Adrenal gland (tissue), 9 donors: ENCODE measurements at regions not wholly inside any gene's neighbourhood (a gene's known extent, or its start where the extent isn't known, plus 50 kb on each side); places are given as distances from the start of the nearest gene placed in this dataset.

ENCODE experiments used
- DNase-seq, 7 donors: peaks; one replicate each; pipeline ENCODE4 v3.0.0-alpha.2; 2019 to 2020
- H3K27ac ChIP-seq, 5 donors: fragments of 200-600 bp; sonication (generic) in 4 of 5; 1 replicate in 3 of 5; 2 replicates in 2 of 5; pipeline versions ENCODE4 v1.5.1 to v1.8.0; 2016 to 2020; ENCODE audit warnings: mild to moderate bottlenecking in 1 of 5
- H3K27me3 ChIP-seq: fragments of 200-600 bp; 2 replicates; pipeline ENCODE4 v1.8.0; 2021
- H3K36me3 ChIP-seq, 2 donors: fragments of 200-600 bp; replicated peaks in 1 of 2; 1 replicate in 1 of 2; 2 replicates in 1 of 2; pipeline versions ENCODE4 v1.5.1 to v1.8.0; 2018 to 2022
- H3K4me1 ChIP-seq, 2 donors: fragments of 200-600 bp; replicated peaks in 1 of 2; 1 replicate in 1 of 2; 2 replicates in 1 of 2; pipeline versions ENCODE4 v1.5.1 to v1.8.0; 2018 to 2021
- H3K4me3 ChIP-seq, 4 donors: fragments of 200-600 bp; sonication (generic) in 3 of 4; one replicate each; pipeline ENCODE4 v1.5.1; 2016 to 2018
- H3K9me3 ChIP-seq, 3 donors: fragments of 200-600 bp; sonication (generic) in 1 of 3; replicated peaks in 1 of 3; 1 replicate in 2 of 3; 2 replicates in 1 of 3; pipeline versions ENCODE4 v1.5.1 to v1.8.0; 2016 to 2021
- POLR2A ChIP-seq, 2 donors: fragments of 450-650 bp; IDR thresholded peaks; one replicate each; pipeline ENCODE4 v1.6.1; 2017; ENCODE audit warnings: antibody characterized with exemption in 2 of 2, mild to moderate bottlenecking in 2 of 2, moderate library complexity in 1 of 2
- WGBS, 4 donors: extraction: QIAGEN DNeasy Blood & Tissue Kit in 2 of 4; methylation state at CpG; one replicate each; pipeline versions ENCODE4 v1.1.5 to v1.1.7; 2013 to 2017; 5-methylcytosine and 5-hydroxymethylcytosine counted together
- intact Hi-C, 2 donors: fragments of 100-400 bp; cut with DNase I; formaldehyde crosslinking; loops; one replicate each; pipeline versions ENCODE4 v1.14.1 to v1.15.0; 2022 to 2023
- TF ChIP-seq, protein P1 (sequence below), 6 experiments: fragments of 450-650 bp in 4 of 6; fragments of 200-600 bp in 2 of 6; sonication (generic) in 1 of 6; IDR thresholded peaks; 1 replicate in 5 of 6; 2 replicates in 1 of 6; pipeline versions ENCODE4 v1.5.1 to v1.8.0; 2016 to 2021; ENCODE audit warnings: antibody characterized with exemption in 6 of 6, mild to moderate bottlenecking in 2 of 6, moderate library complexity in 1 of 6
- donor health status: healthy with polysubstance abuse.
- donor health status: Bipolar disorder and iron deficiency.
- donor health status: DM: yes; HTN: yes; CAD: no.
- donor health status: DM: no; HTN: no; CAD: no.
- donor health status: DM: no; HTN: no; CAD: no.

DNA sequence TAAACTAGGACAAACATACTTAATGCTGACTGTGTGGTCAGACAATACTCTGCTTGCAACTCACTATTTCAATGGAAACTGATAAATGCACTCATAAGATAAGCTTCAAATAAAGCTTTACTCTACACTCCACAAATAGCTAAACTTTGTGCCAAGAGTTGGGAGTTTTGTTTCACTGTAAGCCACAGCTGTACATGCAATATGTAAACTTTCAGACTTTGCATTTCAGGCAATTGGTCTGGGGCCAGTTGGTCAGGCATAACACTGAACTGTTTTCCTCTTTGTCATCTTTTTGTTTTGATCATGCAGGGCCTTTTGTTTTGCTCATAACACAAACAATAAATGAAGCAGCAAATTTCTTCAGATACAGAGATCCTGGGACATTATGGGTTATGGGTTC lies 426.2 kb downstream of the IPO8 start:
- DNase-seq: no peak
- no peaks in the 10 kb centered on the region for H3K27me3 ChIP-seq
- no peak for TF ChIP-seq POLR2A (IDR thresholded peaks at IDR 0.05)
- TF ChIP-seq, protein P1, sequence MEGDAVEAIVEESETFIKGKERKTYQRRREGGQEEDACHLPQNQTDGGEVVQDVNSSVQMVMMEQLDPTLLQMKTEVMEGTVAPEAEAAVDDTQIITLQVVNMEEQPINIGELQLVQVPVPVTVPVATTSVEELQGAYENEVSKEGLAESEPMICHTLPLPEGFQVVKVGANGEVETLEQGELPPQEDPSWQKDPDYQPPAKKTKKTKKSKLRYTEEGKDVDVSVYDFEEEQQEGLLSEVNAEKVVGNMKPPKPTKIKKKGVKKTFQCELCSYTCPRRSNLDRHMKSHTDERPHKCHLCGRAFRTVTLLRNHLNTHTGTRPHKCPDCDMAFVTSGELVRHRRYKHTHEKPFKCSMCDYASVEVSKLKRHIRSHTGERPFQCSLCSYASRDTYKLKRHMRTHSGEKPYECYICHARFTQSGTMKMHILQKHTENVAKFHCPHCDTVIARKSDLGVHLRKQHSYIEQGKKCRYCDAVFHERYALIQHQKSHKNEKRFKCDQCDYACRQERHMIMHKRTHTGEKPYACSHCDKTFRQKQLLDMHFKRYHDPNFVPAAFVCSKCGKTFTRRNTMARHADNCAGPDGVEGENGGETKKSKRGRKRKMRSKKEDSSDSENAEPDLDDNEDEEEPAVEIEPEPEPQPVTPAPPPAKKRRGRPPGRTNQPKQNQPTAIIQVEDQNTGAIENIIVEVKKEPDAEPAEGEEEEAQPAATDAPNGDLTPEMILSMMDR (IDR thresholded peaks at IDR 0.05): no peak
- H3K36me3 ChIP-seq: no peaks in the 10 kb centered on the region
- intact Hi-C loops: no loop called here
- no peaks in the 10 kb centered on the region for H3K4me1 ChIP-seq
- H3K4me3 ChIP-seq: no peak overlapping the region
- no peak overlapping the region for H3K27ac ChIP-seq
- H3K9me3 ChIP-seq: no peaks in the 10 kb centered on the region

DNA sequence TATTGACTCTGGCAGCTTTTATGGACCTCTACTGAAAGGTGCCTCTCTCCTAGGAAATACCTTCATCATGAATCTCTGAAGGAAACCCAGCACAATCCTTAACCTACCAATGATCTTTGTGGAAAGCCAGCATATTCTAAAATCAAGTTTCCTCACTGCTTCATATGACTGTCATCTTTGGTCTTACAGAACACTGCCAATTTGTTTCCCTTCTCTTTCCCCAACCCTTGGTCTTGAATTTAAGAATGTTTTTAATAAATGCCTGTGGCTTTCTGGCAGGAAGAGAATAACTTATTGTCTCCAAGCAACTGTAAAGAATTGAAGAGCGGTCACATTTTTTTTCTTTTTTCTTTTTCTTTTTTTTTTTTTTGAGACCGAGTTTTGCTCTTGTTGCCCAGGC lies 427.6 kb downstream of the IPO8 start:
- Histone ChIP-seq H3K4me3 (no peak overlapping the region), H3K27ac (no peak overlapping the region), H3K4me1 (no peaks in the 10 kb centered on the region), H3K27me3 (no peaks in the 10 kb centered on the region), H3K9me3 (no peaks in the 10 kb centered on the region), H3K36me3 (no peaks in the 10 kb centered on the region)
- 90 to 96% (median 92%) methylated on average over 2 of the region's 2 CpGs for WGBS, 4 donors
- no peak for DNase-seq
- intact Hi-C loops: no loop called here
- TF ChIP-seq POLR2A (IDR thresholded peaks at IDR 0.05): no peak
- TF ChIP-seq, protein P1 (IDR thresholded peaks at IDR 0.05): no peak

DNA sequence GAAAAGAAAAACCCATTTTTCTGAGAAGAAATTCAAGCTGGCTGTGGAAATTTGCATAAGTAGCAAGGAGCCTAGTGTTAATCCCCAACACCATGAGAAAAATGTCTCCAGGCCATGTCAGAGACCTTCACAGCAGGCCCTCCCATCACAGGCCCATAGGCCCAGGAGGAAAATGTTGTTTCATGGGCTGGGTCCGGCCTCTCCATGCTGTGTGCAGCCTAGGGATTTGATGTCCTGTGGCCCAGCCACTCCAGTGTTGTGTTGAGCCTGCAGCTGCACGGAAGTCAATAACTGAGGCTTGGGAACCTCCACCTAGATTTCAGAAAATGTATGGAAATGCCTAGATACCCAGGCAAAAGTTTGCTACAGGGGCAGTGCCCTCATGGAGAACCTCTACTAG lies 432.2 kb downstream of the IPO8 start:
- H3K27me3 ChIP-seq: no peaks in the 10 kb centered on the region
- no peaks in the 10 kb centered on the region for H3K36me3 ChIP-seq
- WGBS, 4 donors: 52 to 92% (median 66%) methylated on average over 2 of the region's 2 CpGs
- no peak for DNase-seq
- H3K4me3 ChIP-seq: no peak overlapping the region
- no peaks in the 10 kb centered on the region for H3K9me3 ChIP-seq
- intact Hi-C loops: no loop called here
- no peaks in the 10 kb centered on the region for H3K4me1 ChIP-seq
- TF ChIP-seq POLR2A (IDR thresholded peaks at IDR 0.05): no peak
- TF ChIP-seq, protein P1 (IDR thresholded peaks at IDR 0.05): no peak
- H3K27ac ChIP-seq: no peak overlapping the region

DNA sequence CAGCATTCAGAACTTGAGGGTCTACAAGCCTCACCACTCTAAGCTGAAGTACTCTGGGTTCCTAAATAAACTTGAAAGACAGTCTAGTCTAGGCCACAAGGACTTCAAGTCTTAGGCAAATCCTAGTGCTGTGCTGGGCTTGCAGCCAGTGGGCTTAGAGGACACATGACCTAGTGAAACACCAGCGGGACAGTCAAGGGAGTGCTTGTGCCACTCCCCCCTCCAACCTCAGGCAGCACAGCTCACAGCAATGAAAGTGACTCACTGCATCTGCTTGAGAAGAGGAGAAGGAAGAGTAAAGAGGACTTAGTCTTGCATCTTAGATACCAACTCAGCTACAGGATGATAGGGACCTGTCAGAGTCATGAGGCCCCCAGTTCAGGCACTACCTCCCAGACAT lies 438.1 kb downstream of the IPO8 start:
- no peak overlapping the region for H3K27ac ChIP-seq
- no peak for TF ChIP-seq POLR2A (IDR thresholded peaks at IDR 0.05)
- TF ChIP-seq, protein P1 (IDR thresholded peaks at IDR 0.05): no peak
- no peak for DNase-seq
- 53 to 88% (median 76%) methylated on average over 1 of the region's 1 CpG for WGBS, 4 donors
- H3K27me3 ChIP-seq: no peaks in the 10 kb centered on the region
- intact Hi-C loops: no loop called here
- no peak overlapping the region for H3K4me3 ChIP-seq
- H3K4me1 ChIP-seq: no peaks in the 10 kb centered on the region
- no peaks in the 10 kb centered on the region for H3K36me3 ChIP-seq
- H3K9me3 ChIP-seq: no peaks in the 10 kb centered on the region
